ENCODE measurements at regions not wholly inside any gene's neighbourhood (a gene's known extent, or its start where the extent isn't known, plus 50 kb on each side); places are given as distances from the start of the nearest gene placed in this dataset.

DNA sequence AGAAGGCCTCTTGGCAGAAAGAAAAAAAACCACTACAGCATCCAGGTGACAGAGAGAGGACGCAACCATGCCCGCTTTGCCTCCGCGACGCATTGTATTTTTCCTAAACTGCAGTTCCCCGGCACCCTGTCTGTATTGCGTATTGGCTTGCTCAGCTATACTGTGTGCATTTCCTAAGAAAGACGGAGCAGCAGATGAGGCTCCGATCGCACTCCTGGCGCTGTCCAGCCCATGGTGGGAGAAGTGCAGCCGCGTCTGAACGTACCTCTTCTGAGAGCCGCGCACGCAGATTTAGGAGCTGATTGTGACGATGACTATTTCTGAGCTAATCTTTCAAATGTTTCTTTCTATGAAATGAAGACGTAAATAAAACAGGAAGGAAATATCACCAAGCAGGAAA lies 366.5 kb downstream of the IRX1 start:
- in situ Hi-C loops (cut with HindIII; ENCODE audit: low pct_unique_long_range_greater_than_20kb, low sequenced_read_pairs) = no loop called here

GRCh38 chr5:3963652-3964051 lies 368.0 kb downstream of the IRX1 start:
- in situ Hi-C loops (cut with HindIII; ENCODE audit: low pct_unique_long_range_greater_than_20kb, low sequenced_read_pairs) = no loop called here
- no peak for DNase-seq (ENCODE audit: low read depth, low spot score)

More for the DNA sequence above, 366.5 kb downstream of the IRX1 start:
- DNase-seq (ENCODE audit: low read depth, low spot score) = no peak

DNA sequence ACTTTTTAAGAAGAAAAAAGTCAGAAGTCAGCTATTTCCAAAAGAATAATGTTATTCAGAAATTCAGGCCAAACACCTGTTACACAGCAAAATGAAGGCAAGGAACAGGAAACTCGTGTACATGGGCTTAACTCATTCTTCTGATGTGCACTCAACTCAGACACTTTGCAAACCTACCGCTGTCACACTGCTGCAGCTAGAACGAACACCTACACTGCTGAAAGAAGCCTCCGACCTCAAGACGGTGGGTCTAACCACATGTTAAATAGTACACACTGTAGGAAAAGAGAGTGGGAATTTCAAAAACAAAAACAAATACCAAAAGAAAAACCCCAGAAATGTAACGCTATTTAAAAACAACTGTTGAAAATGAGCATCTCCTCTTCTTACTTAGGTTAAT lies 384.5 kb downstream of the IRX1 start:
- in situ Hi-C loops (cut with HindIII; ENCODE audit: low pct_unique_long_range_greater_than_20kb, low sequenced_read_pairs) = no loop called here
- DNase-seq (ENCODE audit: low read depth, low spot score) = no peak

DNA sequence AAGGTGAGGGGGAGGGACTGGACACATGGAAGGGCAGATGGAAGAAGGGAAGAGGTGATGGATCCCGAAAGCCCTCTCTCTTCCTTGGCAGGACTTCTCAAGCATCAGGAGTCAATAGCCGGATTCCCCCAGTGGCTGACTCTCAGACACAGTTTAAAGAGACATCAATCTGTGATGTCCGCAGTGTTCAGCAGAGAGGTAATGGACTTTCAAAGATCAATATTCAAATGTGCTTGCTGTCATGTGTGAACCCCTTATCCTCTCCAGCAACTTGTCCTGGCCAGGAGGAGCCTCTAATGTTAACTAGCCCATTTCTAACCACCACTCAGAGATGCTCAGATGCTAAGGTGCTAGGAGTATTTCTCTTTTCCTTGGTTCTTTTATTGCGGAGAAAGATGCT lies 392.2 kb downstream of the IRX1 start:
- DNase-seq (ENCODE audit: low read depth, low spot score) = no peak
- in situ Hi-C loops (cut with HindIII; ENCODE audit: low pct_unique_long_range_greater_than_20kb, low sequenced_read_pairs) = no loop called here

- in situ Hi-C loops (cut with HindIII; ENCODE audit: low pct_unique_long_range_greater_than_20kb, low sequenced_read_pairs) = no loop called here
These were observed 398.3 kb downstream of the IRX1 start for GRCh38 chr5:3993856-3994473.

DNA sequence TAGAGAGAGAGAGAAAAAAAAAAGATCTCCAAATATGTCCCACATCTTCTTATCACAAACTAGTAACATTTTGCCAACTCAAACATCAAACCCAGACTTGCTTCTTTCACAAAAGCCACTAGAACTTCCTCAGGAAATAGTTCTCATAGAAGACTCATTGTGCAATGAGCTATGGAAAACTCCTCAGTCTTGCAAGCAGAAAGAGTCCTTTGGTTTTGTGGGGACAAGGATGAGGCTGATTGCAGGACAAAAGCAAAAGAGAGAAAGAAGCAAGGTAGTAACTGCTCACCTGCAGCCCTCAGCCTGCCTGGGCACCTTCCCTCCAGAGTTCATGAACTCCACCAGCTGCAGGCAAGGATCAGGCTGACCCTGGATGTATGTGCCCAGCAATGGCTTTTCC lies 399.0 kb downstream of the IRX1 start:
- in situ Hi-C loops (cut with HindIII; ENCODE audit: low pct_unique_long_range_greater_than_20kb, low sequenced_read_pairs) = no loop called here

More at GRCh38 chr5:3993856-3994473, 398.3 kb downstream of the IRX1 start:
- no peak for DNase-seq (ENCODE audit: low read depth, low spot score)

GRCh38 chr5:3995954-3996619 lies 400.5 kb downstream of the IRX1 start:
- in situ Hi-C loops (cut with HindIII; ENCODE audit: low pct_unique_long_range_greater_than_20kb, low sequenced_read_pairs) = no loop called here
- no peak for DNase-seq (ENCODE audit: low read depth, low spot score)

More for the DNA sequence above, 399.0 kb downstream of the IRX1 start:
- no peak for DNase-seq (ENCODE audit: low read depth, low spot score)

DNA sequence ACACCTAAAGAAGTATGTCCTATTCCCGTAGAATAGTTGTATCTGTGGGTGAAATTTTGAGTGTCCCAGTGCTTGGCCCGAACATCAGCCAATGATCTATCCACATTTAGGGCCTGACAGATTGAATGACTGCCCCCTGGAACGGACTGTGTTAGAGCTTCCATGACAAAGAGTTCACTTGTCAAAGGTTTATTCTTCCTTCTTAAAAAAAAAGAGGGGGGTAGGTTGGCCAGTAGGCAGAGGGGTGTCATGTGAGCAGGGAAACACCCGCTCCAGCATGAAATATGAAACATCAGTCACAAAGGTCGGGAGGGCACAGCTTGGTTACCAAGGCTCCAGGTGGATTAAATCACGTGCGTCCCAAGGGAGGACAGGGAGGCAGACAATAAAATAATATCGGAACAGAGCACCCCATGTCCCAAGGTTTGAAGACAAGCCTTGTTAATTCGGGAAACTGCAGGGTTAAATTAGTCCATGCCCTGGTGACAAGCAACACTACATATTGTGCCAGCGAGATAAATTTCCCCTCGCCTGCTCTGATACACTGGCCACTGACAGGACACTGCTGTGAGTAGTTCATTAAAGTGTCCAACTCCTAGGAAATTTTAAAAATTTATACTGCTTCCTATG lies 401.2 kb downstream of the IRX1 start:
- in situ Hi-C loops (cut with HindIII; ENCODE audit: low pct_unique_long_range_greater_than_20kb, low sequenced_read_pairs) = no loop called here
- DNase-seq (ENCODE audit: low read depth, low spot score) = no peak

DNA sequence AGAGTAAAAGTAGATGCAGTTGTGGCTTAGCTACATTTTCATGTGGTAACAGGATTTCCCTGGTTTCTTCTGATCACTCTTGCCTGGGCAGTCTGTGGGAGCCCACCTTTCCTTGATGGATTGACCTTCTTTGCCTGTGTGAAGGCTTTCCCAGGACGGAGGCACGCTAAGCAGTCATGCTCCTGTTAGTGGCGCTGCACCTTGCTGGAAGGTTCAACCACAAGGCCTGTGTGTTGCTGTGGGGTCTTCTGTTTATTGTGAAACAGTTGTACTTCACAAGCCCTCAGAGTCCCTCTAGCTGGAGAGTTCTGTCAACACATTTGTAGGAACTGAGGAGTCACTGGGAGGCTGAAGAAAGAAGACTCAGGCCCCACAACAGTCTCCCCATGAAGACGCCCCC lies 402.0 kb downstream of the IRX1 start:
- DNase-seq (ENCODE audit: low read depth, low spot score) = no peak
- in situ Hi-C loops (cut with HindIII; ENCODE audit: low pct_unique_long_range_greater_than_20kb, low sequenced_read_pairs) = no loop called here

DNA sequence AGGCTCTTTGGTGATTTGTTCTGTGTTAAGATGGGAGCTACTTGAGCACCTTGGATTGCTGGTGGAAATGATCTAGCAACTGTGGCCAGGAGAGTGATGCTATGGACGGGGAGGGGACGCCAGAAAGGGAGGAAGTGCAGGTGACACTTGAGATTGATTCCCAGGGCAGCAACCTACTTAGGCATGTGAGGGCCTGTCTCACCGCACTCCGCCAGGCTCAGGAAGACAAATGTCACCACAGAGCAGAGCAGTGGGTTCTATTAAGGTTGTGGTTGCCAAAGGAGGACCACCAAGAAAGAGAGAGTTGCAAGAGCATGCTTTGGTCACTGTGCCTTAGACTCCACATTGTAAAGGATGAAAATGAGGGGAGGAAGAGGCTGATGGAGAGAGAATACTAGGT lies 404.3 kb downstream of the IRX1 start:
- DNase-seq (ENCODE audit: low read depth, low spot score) = no peak

GRCh38 chr5:4001004-4001403 lies 405.4 kb downstream of the IRX1 start:
- in situ Hi-C loops (cut with HindIII; ENCODE audit: low pct_unique_long_range_greater_than_20kb, low sequenced_read_pairs) = no loop called here
- no peak for DNase-seq (ENCODE audit: low read depth, low spot score)

More for the DNA sequence above, 404.3 kb downstream of the IRX1 start:
- in situ Hi-C loops (cut with HindIII; ENCODE audit: low pct_unique_long_range_greater_than_20kb, low sequenced_read_pairs) = no loop called here

DNA sequence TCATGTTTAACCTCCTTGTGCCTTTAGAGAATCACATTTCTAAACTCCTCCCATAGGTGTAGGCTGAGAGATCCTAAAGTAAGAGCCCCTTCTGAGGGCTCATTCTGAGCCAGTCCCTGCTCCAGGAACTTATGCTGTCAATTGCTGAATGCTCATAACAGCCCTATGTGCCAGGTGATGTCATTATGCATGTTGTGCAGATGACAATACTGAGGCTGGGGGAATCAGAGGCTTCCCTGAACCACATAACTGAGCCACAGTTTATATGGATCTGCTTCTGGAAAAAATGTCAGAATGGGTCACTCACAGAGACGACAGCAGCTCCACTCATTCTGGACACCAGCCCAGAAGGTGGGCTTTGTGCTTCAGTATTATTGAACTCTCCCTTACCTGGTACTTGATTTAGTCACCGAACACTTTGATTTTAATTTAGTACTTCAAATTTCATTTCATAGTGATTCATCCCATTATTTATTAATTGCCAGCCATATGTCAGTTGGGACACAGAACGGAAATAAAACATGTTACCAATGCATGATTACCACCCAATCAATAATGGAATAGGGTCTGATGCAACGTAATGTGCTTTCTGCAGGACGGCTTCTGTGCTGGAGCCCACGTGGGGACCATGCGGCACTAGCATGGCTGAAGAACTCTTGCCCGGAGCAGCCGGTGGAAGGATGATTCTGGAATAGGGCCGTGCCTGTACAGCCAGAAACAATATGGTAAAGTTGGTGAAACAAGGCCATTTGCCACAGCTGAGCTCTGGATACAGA lies 406.3 kb downstream of the IRX1 start:
- no peak for DNase-seq (ENCODE audit: low read depth, low spot score)
- in situ Hi-C loops (cut with HindIII; ENCODE audit: low pct_unique_long_range_greater_than_20kb, low sequenced_read_pairs) = no loop called here

DNA sequence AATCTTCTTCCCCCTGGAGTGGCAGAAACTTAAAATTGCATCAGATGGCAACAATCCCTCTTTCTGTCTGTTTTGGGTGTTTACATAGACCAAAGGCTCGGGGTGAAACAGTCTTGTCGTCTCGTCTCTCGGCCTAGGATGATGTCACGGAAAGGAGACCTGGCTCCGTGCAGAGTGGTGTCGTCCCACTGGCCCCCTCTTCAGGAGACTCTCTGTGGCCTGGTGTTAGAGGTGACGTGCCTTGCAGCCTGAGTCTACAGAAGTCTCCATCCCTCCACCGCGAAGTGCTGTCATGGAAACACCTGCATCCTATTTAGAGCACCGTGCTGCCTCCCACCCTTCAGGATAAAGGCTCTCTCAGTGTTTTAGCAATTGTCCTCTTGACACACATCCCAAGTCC lies 409.7 kb downstream of the IRX1 start:
- in situ Hi-C loops (cut with HindIII; ENCODE audit: low pct_unique_long_range_greater_than_20kb, low sequenced_read_pairs) = no loop called here

GRCh38 chr5:4007001-4007400 lies 411.4 kb downstream of the IRX1 start:
- in situ Hi-C loops (cut with HindIII; ENCODE audit: low pct_unique_long_range_greater_than_20kb, low sequenced_read_pairs) = no loop called here
- no peak for DNase-seq (ENCODE audit: low read depth, low spot score)

More for the DNA sequence above, 409.7 kb downstream of the IRX1 start:
- no peak for DNase-seq (ENCODE audit: low read depth, low spot score)

DNA sequence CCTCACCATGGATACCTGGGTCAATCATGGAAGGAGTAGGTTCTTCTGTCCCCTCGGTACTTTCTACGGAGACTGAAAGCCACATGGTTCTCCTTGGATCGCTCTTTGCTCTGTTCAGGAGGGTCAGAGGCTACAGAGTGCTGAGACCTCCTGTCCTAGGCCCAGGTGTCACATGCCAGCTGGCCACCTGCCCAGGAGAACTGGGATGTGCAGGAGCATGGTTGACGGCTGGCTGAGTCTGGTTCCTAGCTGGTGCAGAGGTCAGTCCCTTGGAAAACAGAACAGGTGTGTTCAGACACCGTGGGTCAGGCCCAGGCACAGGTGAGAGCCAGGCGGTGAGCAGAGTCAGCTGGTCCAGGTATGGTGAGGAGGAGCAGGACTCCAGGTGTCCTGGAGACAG lies 416.3 kb downstream of the IRX1 start:
- DNase-seq (ENCODE audit: low read depth, low spot score) = no peak
- in situ Hi-C loops (cut with HindIII; ENCODE audit: low pct_unique_long_range_greater_than_20kb, low sequenced_read_pairs) = no loop called here

GRCh38 chr5:4013106-4013898 lies 417.7 kb downstream of the IRX1 start:
- no peak for DNase-seq (ENCODE audit: low read depth, low spot score)
- in situ Hi-C loops (cut with HindIII; ENCODE audit: low pct_unique_long_range_greater_than_20kb, low sequenced_read_pairs) = no loop called here

DNA sequence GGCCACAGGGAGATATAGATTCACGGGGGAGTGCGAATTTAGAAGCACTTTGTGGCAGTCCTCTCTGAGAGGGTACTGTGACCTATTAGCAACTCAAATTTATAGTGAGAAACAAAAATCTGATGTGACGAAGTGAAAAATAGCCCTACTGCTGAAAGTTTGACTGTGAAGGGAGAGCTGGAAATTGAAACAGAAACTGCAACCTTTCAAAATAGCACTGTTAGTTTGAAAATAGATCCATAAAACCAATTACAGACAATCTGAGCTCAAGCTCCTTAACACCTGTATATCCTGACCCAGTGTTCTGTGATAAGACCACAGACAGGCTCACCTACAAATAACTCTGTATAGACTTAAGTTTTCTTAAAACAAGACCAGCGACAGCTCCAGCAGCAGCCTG lies 420.1 kb downstream of the IRX1 start:
- no peak for DNase-seq (ENCODE audit: low read depth, low spot score)
- in situ Hi-C loops (cut with HindIII; ENCODE audit: low pct_unique_long_range_greater_than_20kb, low sequenced_read_pairs) = no loop called here

All from SK-MEL-5 (cell line).